Tibial nerve (tissue), 4 donors: ENCODE measurements at regions not wholly inside any gene's neighbourhood (a gene's known extent, or its start where the extent isn't known, plus 50 kb on each side); places are given as distances from the start of the nearest gene placed in this dataset.

Experiments
- DNase-seq, 2 donors: peaks; one replicate each; pipeline ENCODE4 v3.0.0-alpha.2; 2019; ENCODE audit warnings: low spot score in 2 of 2
- H3K27ac ChIP-seq, 4 donors: fragments of 200-600 bp; sonication (generic) in 3 of 4; one replicate each; pipeline ENCODE4 v1.5.1; 2017 to 2019; ENCODE audit warnings: mild to moderate bottlenecking in 1 of 4
- H3K27me3 ChIP-seq, 2 donors: fragments of 200-600 bp; sonication (generic) in 1 of 2; one replicate each; pipeline versions ENCODE4 v1.5.1 to v1.6.0; 2017 to 2019
- H3K36me3 ChIP-seq, 3 donors: fragments of 200-600 bp; sonication (generic); one replicate each; pipeline ENCODE4 v1.5.1; 2018 to 2019
- H3K4me1 ChIP-seq, 4 donors: fragments of 200-600 bp; sonication (generic) in 3 of 4; one replicate each; pipeline ENCODE4 v1.5.1; 2017 to 2019
- H3K4me3 ChIP-seq, 4 donors: fragments of 200-600 bp; sonication (generic) in 3 of 4; one replicate each; pipeline ENCODE4 v1.5.1; 2017 to 2019; ENCODE audit warnings: mild to moderate bottlenecking in 1 of 4, moderate library complexity in 1 of 4
- H3K9me3 ChIP-seq, 4 donors: fragments of 200-600 bp; sonication (generic) in 3 of 4; one replicate each; pipeline ENCODE4 v1.5.1; 2017 to 2019
- EP300 ChIP-seq, 2 donors: sonication (generic); formaldehyde crosslinking; IDR thresholded peaks; one replicate each; pipeline ENCODE4 v1.6.1; 2017; ENCODE audit warnings: antibody characterized with exemption in 2 of 2, mild to moderate bottlenecking in 1 of 2
- POLR2A ChIP-seq, 2 donors: fragments of 450-650 bp; IDR thresholded peaks; one replicate each; pipeline ENCODE4 v1.6.1; 2017; ENCODE audit warnings: antibody characterized with exemption in 2 of 2, mild to moderate bottlenecking in 2 of 2, moderate library complexity in 2 of 2
- WGBS, 2 donors: methylation state at CpG; one replicate each; pipeline ENCODE4 v1.1.5; 2018; 5-methylcytosine and 5-hydroxymethylcytosine counted together
- TF ChIP-seq, protein P1 (sequence below), 5 experiments: fragments of 200-600 bp in 3 of 5; fragments of 450-650 bp in 2 of 5; sonication (generic) in 3 of 5; IDR thresholded peaks; one replicate each; pipeline ENCODE4 v1.5.1; 2016 to 2019; ENCODE audit warnings: antibody characterized with exemption in 5 of 5, mild to moderate bottlenecking in 3 of 5, moderate library complexity in 2 of 5

DNA sequence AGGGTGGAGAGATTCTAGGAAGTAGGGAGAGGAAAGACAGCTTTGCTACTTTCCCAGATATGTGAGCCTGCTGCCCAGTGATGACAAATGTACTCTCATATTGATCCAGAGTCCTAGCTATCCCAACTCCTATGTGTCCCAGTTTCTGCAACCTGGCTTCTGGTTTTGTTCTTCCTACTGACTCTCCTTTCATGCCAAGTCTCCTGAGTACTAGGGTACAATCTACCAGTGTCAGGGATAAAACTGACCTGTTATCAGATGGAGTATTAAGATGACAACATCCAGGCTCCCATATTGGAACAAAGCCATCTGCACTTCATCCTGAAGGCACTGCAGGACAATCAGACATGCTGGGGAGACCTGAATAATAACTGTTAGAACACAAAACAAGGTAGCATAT is 233.7 kb upstream of the PHYHIPL start:
- no peaks in the 10 kb centered on the region for H3K9me3 ChIP-seq
- no peaks in the 10 kb centered on the region for H3K27me3 ChIP-seq
- peak overlapping the region in 1 of 4 donors; percentile 20 for H3K27ac ChIP-seq
- H3K4me3 ChIP-seq: no peak overlapping the region
- TF ChIP-seq, protein P1, sequence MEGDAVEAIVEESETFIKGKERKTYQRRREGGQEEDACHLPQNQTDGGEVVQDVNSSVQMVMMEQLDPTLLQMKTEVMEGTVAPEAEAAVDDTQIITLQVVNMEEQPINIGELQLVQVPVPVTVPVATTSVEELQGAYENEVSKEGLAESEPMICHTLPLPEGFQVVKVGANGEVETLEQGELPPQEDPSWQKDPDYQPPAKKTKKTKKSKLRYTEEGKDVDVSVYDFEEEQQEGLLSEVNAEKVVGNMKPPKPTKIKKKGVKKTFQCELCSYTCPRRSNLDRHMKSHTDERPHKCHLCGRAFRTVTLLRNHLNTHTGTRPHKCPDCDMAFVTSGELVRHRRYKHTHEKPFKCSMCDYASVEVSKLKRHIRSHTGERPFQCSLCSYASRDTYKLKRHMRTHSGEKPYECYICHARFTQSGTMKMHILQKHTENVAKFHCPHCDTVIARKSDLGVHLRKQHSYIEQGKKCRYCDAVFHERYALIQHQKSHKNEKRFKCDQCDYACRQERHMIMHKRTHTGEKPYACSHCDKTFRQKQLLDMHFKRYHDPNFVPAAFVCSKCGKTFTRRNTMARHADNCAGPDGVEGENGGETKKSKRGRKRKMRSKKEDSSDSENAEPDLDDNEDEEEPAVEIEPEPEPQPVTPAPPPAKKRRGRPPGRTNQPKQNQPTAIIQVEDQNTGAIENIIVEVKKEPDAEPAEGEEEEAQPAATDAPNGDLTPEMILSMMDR (IDR thresholded peaks at IDR 0.05): no peak
- TF ChIP-seq EP300 (IDR thresholded peaks at IDR 0.05) (no peak), POLR2A (IDR thresholded peaks at IDR 0.05) (no peak)
- no peaks in the 10 kb centered on the region for H3K36me3 ChIP-seq
- H3K4me1 ChIP-seq: peaks cover 0 to 5% (median 0%) of the 10 kb centered on the region in 4 donors
- DNase-seq: no peak

GRCh38 chr10:58943256-58943890 is 233.1 kb upstream of the PHYHIPL start:
- 84 to 94% methylated on average over 1 of the region's 1 CpG for WGBS, 2 donors
- TF ChIP-seq POLR2A (IDR thresholded peaks at IDR 0.05) (no peak), EP300 (IDR thresholded peaks at IDR 0.05) (no peak)
- TF ChIP-seq, protein P1 (IDR thresholded peaks at IDR 0.05): no peak
- H3K36me3 ChIP-seq: no peaks in the 10 kb centered on the region
- no peak for DNase-seq
- no peak overlapping the region for H3K27ac ChIP-seq
- no peaks in the 10 kb centered on the region for H3K9me3 ChIP-seq
- H3K27me3 ChIP-seq: no peaks in the 10 kb centered on the region
- H3K4me1 ChIP-seq: peaks cover 0 to 5% (median 0%) of the 10 kb centered on the region in 4 donors
- H3K4me3 ChIP-seq: no peak overlapping the region

DNA sequence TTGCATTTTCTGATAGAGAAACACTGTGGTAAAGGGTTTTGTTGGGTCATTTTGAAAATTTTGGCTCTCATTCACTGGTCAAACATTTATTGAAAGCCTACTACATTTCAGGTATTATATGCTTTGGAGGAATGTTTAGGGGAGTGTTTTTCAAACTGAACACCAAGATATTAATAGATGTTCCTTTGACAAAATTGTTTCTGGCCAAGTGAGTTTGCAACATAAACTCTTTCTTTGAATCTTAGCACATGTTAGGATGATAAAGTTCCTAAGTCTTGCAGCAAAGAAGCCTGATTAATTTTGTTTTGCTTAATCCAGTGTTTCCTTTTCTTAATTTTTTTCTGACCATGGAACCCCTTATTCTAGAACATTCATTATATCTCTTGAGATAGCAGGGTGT is 232.5 kb upstream of the PHYHIPL start:
- Histone ChIP-seq H3K36me3 (no peaks in the 10 kb centered on the region), H3K4me3 (no peak overlapping the region), H3K4me1 (peaks cover 0 to 5% (median 0%) of the 10 kb centered on the region in 4 donors), H3K27ac (no peak overlapping the region), H3K9me3 (no peaks in the 10 kb centered on the region), H3K27me3 (no peaks in the 10 kb centered on the region)
- no peak for TF ChIP-seq EP300 (IDR thresholded peaks at IDR 0.05)
- TF ChIP-seq, protein P1 (IDR thresholded peaks at IDR 0.05): no peak
- TF ChIP-seq POLR2A (IDR thresholded peaks at IDR 0.05): no peak
- DNase-seq: no peak

DNA sequence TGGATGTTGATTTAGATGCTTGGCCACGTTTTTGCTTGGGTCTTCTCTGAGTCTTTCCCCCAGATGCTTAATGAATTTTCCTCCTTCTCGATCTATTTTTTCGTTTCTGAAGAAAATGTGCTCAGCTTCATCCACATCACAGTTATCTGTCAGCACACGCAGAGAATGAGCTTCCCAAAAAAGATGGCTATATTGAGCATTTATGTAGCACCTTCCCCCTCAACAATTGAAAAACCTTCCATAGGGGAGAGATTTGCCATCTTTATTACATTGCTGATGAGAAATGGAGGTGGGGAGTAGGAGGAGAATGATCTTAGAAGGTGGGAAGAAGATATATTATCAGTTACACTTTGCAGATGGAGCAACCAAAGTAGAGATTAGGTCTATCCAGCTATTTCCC is 228.1 kb upstream of the PHYHIPL start:
- Histone ChIP-seq H3K4me1 (peaks cover 0 to 22% (median 5%) of the 10 kb centered on the region in 4 donors), H3K36me3 (no peaks in the 10 kb centered on the region), H3K27ac (no peak overlapping the region), H3K27me3 (no peaks in the 10 kb centered on the region), H3K9me3 (no peaks in the 10 kb centered on the region), H3K4me3 (no peak overlapping the region)
- no peak for DNase-seq
- TF ChIP-seq POLR2A (IDR thresholded peaks at IDR 0.05) (no peak), EP300 (IDR thresholded peaks at IDR 0.05) (no peak)
- TF ChIP-seq, protein P1 (IDR thresholded peaks at IDR 0.05): no peak
- WGBS, 2 donors: 53 to 66% methylated on average over 4 of the region's 4 CpGs

DNA sequence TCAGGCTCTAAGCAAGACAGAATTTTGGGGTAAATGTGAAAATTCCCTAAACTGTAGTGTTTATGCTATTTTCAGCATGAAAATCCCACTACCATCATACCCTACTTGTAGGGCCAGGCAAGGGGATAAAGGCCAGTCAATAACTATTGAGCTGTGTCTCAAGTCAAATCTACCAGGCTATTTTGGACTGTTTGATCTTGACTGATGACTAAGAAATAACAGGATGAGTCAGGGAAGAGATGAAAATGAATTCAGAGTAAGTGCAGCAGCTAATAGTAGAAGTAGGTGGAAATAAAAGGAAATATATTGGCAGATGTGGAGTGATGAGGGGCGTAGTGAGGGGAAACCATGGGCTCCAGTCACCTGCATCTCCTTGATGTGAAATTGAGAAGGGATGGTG is 225.8 kb upstream of the PHYHIPL start:
- Histone ChIP-seq H3K36me3 (no peaks in the 10 kb centered on the region), H3K27me3 (no peaks in the 10 kb centered on the region), H3K27ac (peak overlapping the region in 1 of 4 donors; percentile 69), H3K4me3 (no peak overlapping the region), H3K4me1 (peaks cover 0 to 19% (median 5%) of the 10 kb centered on the region in 4 donors), H3K9me3 (no peaks in the 10 kb centered on the region)
- WGBS, 2 donors: 83 to 94% methylated on average over 1 of the region's 1 CpG
- no peak for TF ChIP-seq POLR2A (IDR thresholded peaks at IDR 0.05)
- TF ChIP-seq, protein P1 (IDR thresholded peaks at IDR 0.05): no peak
- no peak for TF ChIP-seq EP300 (IDR thresholded peaks at IDR 0.05)
- DNase-seq: no peak
